NT2/D1 (cell line): ENCODE measurements at regions not wholly inside any gene's neighbourhood (a gene's known extent, or its start where the extent isn't known, plus 50 kb on each side); places are given as distances from the start of the nearest gene placed in this dataset.

ENCODE experiments used
- DNase-seq: peaks from one replicate; pipeline ENCODE4 v3.0.0-alpha.2; 2011; ENCODE audit warnings: low read depth, low spot score
- H3K27me3 ChIP-seq: 2 replicates; pipeline ENCODE4 v1.6.0; 2011; ENCODE audit warnings: mild to moderate bottlenecking; ENCODE audit not compliant: insufficient read length, insufficient read depth
- H3K36me3 ChIP-seq: 2 replicates; pipeline ENCODE4 v1.6.1; 2011; ENCODE audit warnings: mild to moderate bottlenecking, low read length, mixed read lengths; ENCODE audit not compliant: insufficient read depth, insufficient read length
- H3K4me1 ChIP-seq: 2 replicates; pipeline ENCODE4 v1.5.1; 2011; ENCODE audit not compliant: insufficient read depth, insufficient read length
- H3K4me3 ChIP-seq: 2 replicates; pipeline ENCODE4 v1.5.1; 2011; ENCODE audit warnings: low read depth; ENCODE audit not compliant: insufficient read length
- H3K9ac ChIP-seq: 2 replicates; pipeline ENCODE4 v1.6.0; 2011; ENCODE audit warnings: low read depth; ENCODE audit not compliant: insufficient read length
- H3K9me3 ChIP-seq: 2 replicates; pipeline ENCODE4 v1.5.1; 2011; ENCODE audit warnings: mild to moderate bottlenecking, low read length; ENCODE audit not compliant: insufficient read depth
- SUZ12 ChIP-seq: IDR thresholded peaks from 2 replicates; pipeline ENCODE4 v1.6.1; 2011; ENCODE audit not compliant: insufficient read length, insufficient read depth; ENCODE audit errors: extremely low read depth
- YY1 ChIP-seq: IDR thresholded peaks from 2 replicates; pipeline ENCODE4 v1.6.1; 2011; ENCODE audit not compliant: insufficient read length, insufficient read depth
- ZNF274 ChIP-seq: IDR thresholded peaks from 2 replicates; pipeline ENCODE4 v1.6.1; 2011; ENCODE audit warnings: mild to moderate bottlenecking, low read depth, low read length

DNA sequence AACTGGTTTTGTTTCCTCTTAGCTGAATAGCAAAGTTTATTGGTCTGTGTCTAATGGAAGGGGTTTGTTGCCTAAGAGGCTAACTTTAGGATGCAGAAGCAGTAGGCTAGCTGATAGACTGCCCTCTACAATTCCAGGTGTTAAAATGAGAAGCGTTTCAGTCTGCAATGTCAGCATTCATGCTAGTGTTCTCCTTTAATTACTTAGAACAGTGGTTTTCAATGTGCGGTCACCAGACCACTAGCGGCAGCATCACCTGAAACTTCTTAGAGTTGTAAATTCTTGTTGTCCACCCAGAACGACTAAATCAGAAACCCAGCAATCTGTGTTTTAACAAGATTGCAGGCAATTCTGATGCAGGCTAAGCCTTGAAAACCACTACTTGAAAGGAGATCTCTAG, 392.9 kb downstream of the IPMK start:
- no peaks in the 10 kb centered on the region for H3K27me3 ChIP-seq

DNA sequence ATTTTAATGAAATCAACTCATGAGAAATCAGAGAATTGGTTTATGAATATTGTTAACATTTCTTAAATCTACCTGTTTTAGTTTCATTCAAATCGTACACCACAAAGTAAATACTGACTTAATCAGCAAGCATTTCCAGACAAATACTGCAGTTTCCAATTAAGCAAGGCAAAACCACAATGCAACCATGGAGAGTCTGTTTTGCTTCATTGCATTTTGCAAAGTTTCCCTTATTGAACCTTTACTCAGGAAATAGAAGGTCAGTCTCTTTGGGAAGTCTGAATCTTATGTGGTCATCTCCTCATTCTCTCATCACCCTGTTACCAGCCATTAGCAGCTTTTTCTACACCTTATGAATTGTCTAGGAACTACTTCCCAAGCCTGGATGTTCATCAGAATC, 400.5 kb downstream of the IPMK start:
- no peaks in the 10 kb centered on the region for H3K4me1 ChIP-seq
- TF ChIP-seq ZNF274 (no peak), YY1 (no peak), SUZ12 (no peak)
- H3K9me3 ChIP-seq = no peaks in the 10 kb centered on the region
- no peak for DNase-seq
- no peak overlapping the region for H3K9ac ChIP-seq
- H3K4me3 ChIP-seq = no peak overlapping the region
- no peaks in the 10 kb centered on the region for H3K36me3 ChIP-seq
- no peaks in the 10 kb centered on the region for H3K27me3 ChIP-seq

More for the DNA sequence above, 392.9 kb downstream of the IPMK start:
- H3K36me3 ChIP-seq = no peaks in the 10 kb centered on the region
- H3K9ac ChIP-seq = no peak overlapping the region
- no peak for DNase-seq
- no peak for TF ChIP-seq YY1
- TF ChIP-seq ZNF274 = no peak
- no peak for TF ChIP-seq SUZ12
- H3K4me3 ChIP-seq = no peak overlapping the region
- no peaks in the 10 kb centered on the region for H3K9me3 ChIP-seq
- H3K4me1 ChIP-seq = no peaks in the 10 kb centered on the region

DNA sequence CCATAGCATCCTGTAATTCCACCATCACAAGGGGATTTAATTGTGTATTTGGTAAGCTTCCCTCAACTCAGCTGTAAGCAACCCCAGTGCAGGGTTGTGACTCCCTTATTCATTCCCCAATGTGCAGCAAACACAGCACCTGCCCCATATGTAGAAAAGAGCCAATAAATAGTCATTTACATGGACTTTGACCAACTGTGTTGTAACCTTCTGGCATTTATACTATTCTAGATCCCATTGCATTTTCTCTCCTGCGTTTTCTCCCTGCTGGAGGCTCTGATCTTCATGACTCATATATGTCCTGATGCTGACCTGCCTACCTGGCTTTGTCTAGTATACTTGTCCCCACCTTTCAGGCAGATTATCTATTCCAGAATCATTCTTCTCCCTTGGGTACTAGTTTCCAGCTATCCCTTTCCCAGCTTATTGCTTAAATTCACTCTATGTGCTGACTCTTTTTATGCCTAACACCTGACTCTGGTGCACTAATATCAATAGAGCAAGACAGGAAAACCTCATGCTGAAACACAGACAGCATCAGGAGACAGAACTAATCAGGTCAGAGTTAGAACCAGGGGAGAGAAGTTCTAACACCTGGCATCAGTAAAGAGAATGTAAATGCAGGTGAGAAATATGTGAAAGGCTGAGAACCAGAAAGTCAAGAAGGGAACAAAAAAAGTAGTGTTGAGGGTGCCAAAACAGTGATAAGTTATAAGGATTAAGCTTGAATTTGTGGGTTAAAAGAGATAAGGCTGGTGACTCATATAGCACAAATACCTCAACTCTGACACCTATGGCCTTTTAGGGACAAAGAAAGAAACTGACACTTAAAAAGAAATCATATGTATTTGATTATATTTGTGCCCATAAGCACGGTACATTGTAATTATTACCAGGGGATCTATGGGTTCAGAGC, 402.7 kb downstream of the IPMK start:
- no peak for TF ChIP-seq SUZ12
- no peak for TF ChIP-seq ZNF274
- no peak for TF ChIP-seq YY1
- no peaks in the 10 kb centered on the region for H3K4me1 ChIP-seq
- no peaks in the 10 kb centered on the region for H3K36me3 ChIP-seq
- no peak overlapping the region for H3K4me3 ChIP-seq
- H3K9ac ChIP-seq = no peak overlapping the region
- DNase-seq = no peak
- no peaks in the 10 kb centered on the region for H3K27me3 ChIP-seq
- no peaks in the 10 kb centered on the region for H3K9me3 ChIP-seq

DNA sequence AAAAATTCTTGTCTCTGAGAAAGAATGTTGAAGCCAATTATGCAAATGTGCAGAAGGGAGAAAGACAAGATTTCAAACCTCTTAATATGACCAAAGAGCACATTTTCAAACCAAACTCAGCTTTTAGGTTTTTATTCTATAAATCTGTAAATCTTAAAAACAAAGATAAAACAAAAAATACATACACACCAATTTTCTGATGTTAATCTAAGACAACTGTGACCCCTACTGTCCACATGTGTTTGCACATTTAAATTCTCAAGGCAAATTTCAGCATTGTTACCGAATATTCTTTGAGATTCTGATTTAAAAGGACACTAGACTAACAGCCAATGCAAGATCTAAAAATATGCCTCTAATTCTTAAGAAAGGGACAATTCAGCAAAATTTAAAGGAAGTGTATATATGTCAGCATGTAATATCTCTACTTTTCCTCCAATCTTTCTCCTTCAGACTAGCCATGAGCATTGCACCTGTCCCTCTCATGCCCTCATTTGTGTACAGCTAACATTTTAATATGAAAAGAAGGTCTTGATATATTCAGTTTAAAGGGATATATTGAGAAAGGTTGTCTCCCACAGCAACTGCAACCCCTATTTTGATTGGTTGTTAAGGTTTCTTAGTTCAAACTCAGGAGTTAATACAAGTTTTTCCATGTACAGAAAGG, 417.9 kb downstream of the IPMK start:
- no peaks in the 10 kb centered on the region for H3K9me3 ChIP-seq
- H3K36me3 ChIP-seq = no peaks in the 10 kb centered on the region
- DNase-seq = no peak
- no peak overlapping the region for H3K9ac ChIP-seq
- H3K4me1 ChIP-seq = no peaks in the 10 kb centered on the region
- no peak overlapping the region for H3K4me3 ChIP-seq
- no peaks in the 10 kb centered on the region for H3K27me3 ChIP-seq
- TF ChIP-seq YY1 (no peak), SUZ12 (no peak), ZNF274 (no peak)

DNA sequence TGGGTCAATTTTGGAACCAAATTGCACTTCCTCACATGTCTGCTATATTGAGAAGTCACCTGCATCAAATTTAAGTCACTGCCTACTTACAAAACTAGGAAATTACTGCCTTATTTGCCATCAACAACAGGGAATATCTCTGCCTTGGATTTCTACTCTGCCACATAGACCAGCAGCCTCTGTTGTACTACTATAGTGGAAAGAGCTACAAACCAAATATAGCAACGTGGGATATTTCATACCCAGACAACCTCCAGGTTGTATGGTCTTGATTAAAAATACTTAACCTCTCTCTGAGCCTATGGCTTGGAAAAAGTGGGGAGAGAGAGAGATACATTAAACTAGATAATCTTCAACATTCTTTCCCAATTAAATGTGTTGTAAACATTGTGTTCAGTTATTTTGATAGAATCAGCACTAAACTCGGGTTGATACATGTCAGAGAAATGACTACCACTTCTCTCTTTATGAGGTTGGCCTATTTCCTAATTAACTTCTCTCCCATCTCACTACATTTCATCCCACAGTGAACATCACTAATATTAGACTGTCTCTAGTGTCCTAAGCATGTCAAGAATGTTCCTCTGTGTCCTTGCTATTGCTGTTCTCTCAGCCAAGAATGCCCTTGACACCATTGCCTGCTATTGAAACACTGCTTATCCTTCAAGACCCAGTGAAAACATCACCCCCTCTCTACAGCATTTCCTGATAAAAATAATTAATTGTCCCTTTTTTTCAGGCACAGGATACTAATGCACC, 421.2 kb downstream of the IPMK start:
- Histone ChIP-seq H3K4me3 (no peak overlapping the region), H3K4me1 (no peaks in the 10 kb centered on the region), H3K27me3 (no peaks in the 10 kb centered on the region), H3K9me3 (no peaks in the 10 kb centered on the region), H3K9ac (no peak overlapping the region), H3K36me3 (no peaks in the 10 kb centered on the region)
- DNase-seq = no peak
- TF ChIP-seq SUZ12 (no peak), YY1 (no peak), ZNF274 (no peak)

DNA sequence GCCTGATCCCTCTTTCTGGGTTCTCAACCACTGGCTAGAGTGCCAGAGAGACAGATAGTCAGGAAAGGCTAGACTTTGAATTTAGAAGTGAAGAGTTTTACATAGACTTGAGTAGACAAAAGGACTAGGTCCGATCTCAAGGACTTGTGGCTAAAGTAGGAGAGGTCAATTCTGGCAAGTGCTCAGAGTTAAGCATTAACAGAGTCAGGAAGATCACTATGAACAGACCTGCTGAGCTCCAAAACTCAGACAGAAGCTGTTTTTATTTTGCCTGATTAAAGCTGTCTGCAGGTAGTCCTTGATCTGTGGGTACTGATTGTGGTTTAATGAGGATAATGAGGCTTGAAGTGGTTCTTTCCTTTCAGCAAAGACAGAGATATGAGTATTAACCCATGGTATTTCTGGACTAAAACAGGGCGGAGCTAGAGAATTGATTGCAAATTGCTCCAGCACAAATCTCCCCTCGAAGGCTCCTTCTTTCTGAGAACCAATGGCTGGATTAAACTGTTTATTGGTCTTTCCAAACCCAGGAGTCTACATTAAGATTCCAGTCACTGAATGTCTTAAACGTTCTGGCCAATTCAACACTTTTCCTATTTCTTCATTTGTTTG, 423.2 kb downstream of the IPMK start:
- no peak overlapping the region for H3K9ac ChIP-seq
- 0 out of 2 replicates have a peak, but pooled peaks cover 4% of the 10 kb centered on the region for H3K9me3 ChIP-seq
- H3K4me3 ChIP-seq = no peak overlapping the region
- no peaks in the 10 kb centered on the region for H3K27me3 ChIP-seq
- no peak for TF ChIP-seq ZNF274
- no peak for TF ChIP-seq SUZ12
- TF ChIP-seq YY1 = no peak
- no peak for DNase-seq
- H3K4me1 ChIP-seq = no peaks in the 10 kb centered on the region
- no peaks in the 10 kb centered on the region for H3K36me3 ChIP-seq
